Smooth muscle cell (in vitro differentiated cells): ENCODE measurements at regions not wholly inside any gene's neighbourhood (a gene's known extent, or its start where the extent isn't known, plus 50 kb on each side); places are given as distances from the start of the nearest gene placed in this dataset.

Experiments used
- DNase-seq: peaks from one replicate; lab custom pipeline; 2025; ENCODE audit not compliant: unreplicated experiment; lab: John Stamatoyannopoulos, UW
- H2AFZ ChIP-seq: fragments of 200-600 bp; sonication (generic); 2 replicates; pipeline ENCODE4 v1.6.0; 2016; ENCODE audit warnings: antibody characterized with exemption, low read depth, mild to moderate bottlenecking
- H3F3A ChIP-seq: fragments of 200-600 bp; sonication (generic); 2 replicates; pipeline ENCODE4 v1.6.0; 2017; ENCODE audit warnings: antibody characterized with exemption, low read depth
- H3K27ac ChIP-seq: fragments of 200-600 bp; sonication (generic); 2 replicates; pipeline ENCODE4 v1.5.1; 2016; ENCODE audit warnings: low read depth, mild to moderate bottlenecking
- H3K27me3 ChIP-seq: fragments of 200-600 bp; sonication (generic); 2 replicates; pipeline ENCODE4 v1.6.1; 2016; ENCODE audit warnings: low read depth, mild to moderate bottlenecking
- H3K36me3 ChIP-seq: fragments of 200-600 bp; sonication (generic); 2 replicates; pipeline ENCODE4 v1.5.1; 2016; ENCODE audit warnings: low read depth
- H3K4me1 ChIP-seq: fragments of 200-600 bp; sonication (generic); 2 replicates; pipeline ENCODE4 v1.5.1; 2016; ENCODE audit warnings: low read depth
- H3K4me2 ChIP-seq: fragments of 200-600 bp; sonication (generic); 2 replicates; pipeline ENCODE4 v1.6.0; 2016; ENCODE audit warnings: mild to moderate bottlenecking
- H3K4me3 ChIP-seq: fragments of 200-600 bp; sonication (generic); 2 replicates; pipeline ENCODE4 v1.5.1; 2016; ENCODE audit warnings: mild to moderate bottlenecking
- H3K79me2 ChIP-seq: fragments of 200-600 bp; sonication (generic); 2 replicates; pipeline ENCODE4 v1.6.0; 2016; ENCODE audit warnings: low read depth, mild to moderate bottlenecking
- H3K9ac ChIP-seq: fragments of 200-600 bp; sonication (generic); 2 replicates; pipeline ENCODE4 v1.6.0; 2016; ENCODE audit warnings: low read depth
- H3K9me3 ChIP-seq: fragments of 200-600 bp; sonication (generic); replicated peaks from 2 replicates; pipeline ENCODE4 v1.5.1; 2016; ENCODE audit warnings: low read depth
- H4K20me1 ChIP-seq: fragments of 200-600 bp; sonication (generic); 2 replicates; pipeline ENCODE4 v1.6.0; 2016; ENCODE audit warnings: low read depth
- WGBS: methylation state at CpG from one replicate; pipeline ENCODE4 v1.1.7; 2016; ENCODE audit warnings: low lambda C conversion rate; 5-methylcytosine and 5-hydroxymethylcytosine counted together
- TF ChIP-seq, protein P1 (sequence below): fragments of 200-600 bp; sonication (generic); IDR thresholded peaks from 2 replicates; pipeline ENCODE4 v1.5.1; 2017; ENCODE audit warnings: borderline replicate concordance, mild to moderate bottlenecking, antibody characterized with exemption; ENCODE audit not compliant: insufficient read depth, poor library complexity, severe bottlenecking

DNA sequence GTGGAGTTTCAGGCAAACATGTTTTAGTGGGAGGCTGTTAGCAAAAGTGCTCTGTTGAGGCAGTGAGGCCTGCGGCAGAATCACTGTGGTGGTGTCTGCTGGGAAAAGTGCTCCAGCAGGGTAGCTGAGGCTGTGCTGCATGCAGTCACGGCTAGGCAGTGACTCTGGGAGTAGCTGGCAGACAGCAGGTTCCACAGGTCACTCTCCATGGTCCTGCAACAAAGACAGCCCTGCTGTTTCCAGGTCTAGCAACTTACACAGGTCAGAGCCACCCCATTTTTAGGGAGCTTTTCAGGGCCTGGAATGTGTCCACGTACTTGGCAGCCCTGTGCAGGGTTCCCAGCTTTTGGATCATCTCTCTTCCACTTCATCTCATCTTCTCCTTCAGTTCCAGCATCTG lies 184.3 kb downstream of the NAA11 start:
- no peak overlapping the region for H3K27ac ChIP-seq
- H3K36me3 ChIP-seq, result no peaks in the 10 kb centered on the region
- H3K9me3 ChIP-seq, result no peaks in the 10 kb centered on the region
- 44% methylated on average over 3 of the region's 3 CpGs for WGBS
- H3K9ac ChIP-seq, result no peak overlapping the region
- H3K4me3 ChIP-seq, result no peak overlapping the region
- H3K79me2 ChIP-seq, result no peaks in the 10 kb centered on the region
- no peaks in the 10 kb centered on the region for H3K4me1 ChIP-seq
- no peak overlapping the region for H2AFZ ChIP-seq
- no peaks in the 10 kb centered on the region for H3F3A ChIP-seq
- TF ChIP-seq, protein P1, sequence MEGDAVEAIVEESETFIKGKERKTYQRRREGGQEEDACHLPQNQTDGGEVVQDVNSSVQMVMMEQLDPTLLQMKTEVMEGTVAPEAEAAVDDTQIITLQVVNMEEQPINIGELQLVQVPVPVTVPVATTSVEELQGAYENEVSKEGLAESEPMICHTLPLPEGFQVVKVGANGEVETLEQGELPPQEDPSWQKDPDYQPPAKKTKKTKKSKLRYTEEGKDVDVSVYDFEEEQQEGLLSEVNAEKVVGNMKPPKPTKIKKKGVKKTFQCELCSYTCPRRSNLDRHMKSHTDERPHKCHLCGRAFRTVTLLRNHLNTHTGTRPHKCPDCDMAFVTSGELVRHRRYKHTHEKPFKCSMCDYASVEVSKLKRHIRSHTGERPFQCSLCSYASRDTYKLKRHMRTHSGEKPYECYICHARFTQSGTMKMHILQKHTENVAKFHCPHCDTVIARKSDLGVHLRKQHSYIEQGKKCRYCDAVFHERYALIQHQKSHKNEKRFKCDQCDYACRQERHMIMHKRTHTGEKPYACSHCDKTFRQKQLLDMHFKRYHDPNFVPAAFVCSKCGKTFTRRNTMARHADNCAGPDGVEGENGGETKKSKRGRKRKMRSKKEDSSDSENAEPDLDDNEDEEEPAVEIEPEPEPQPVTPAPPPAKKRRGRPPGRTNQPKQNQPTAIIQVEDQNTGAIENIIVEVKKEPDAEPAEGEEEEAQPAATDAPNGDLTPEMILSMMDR, result no peak
- H3K27me3 ChIP-seq, result no peaks in the 10 kb centered on the region
- no peak for DNase-seq
- H3K4me2 ChIP-seq, result no peak overlapping the region
- H4K20me1 ChIP-seq, result no peaks in the 10 kb centered on the region

DNA sequence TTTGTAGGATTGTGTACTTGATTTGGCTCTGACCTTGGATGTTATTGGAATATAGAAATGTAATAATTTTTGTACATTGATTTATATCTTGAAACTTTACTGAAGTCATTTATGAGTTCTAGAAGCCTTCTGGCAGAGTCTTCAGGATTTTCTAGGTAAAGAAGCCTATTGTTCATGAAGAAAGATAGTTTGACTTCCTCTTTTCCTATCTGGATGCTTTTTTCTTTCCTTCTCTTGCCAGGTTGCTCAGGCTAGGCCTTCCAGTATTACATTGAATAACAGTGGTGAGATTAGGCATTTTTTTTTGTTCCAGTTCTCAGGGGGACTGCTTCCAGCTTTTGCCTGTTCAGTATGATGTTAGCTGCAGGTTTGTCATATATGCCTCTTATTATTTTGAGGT lies 191.1 kb downstream of the NAA11 start:
- H3K36me3 ChIP-seq, result no peaks in the 10 kb centered on the region
- H3K9me3 ChIP-seq, result no peaks in the 10 kb centered on the region
- H3K27me3 ChIP-seq, result no peaks in the 10 kb centered on the region
- H3K4me1 ChIP-seq, result no peaks in the 10 kb centered on the region
- H3F3A ChIP-seq, result no peaks in the 10 kb centered on the region
- no peak overlapping the region for H3K9ac ChIP-seq
- no peak overlapping the region for H2AFZ ChIP-seq
- no peak for DNase-seq
- no peaks in the 10 kb centered on the region for H3K79me2 ChIP-seq
- H3K4me2 ChIP-seq, result no peak overlapping the region
- TF ChIP-seq, protein P1, result no peak
- no peak overlapping the region for H3K4me3 ChIP-seq
- H4K20me1 ChIP-seq, result no peaks in the 10 kb centered on the region
- H3K27ac ChIP-seq, result no peak overlapping the region

DNA sequence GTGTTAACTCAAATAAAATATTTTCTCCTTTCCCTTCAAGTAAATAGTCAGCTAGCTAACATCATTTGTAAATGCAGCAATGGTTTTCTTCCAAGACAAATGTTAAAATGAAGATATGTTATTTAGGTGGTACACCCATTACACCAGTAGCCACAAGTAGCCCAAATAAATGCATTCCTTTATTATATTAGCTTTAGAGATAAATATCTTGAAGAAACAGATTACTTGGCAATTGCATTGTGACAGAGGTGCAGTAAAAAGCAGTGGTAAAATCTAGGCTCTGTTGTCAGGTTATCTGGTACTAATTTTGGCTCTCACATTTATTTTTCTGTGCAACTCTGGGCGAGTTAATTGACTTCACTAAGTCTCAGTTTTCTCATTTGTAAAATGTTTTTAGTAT lies 193.0 kb downstream of the NAA11 start:
- Histone ChIP-seq H3F3A (no peaks in the 10 kb centered on the region), H3K36me3 (no peaks in the 10 kb centered on the region), H3K4me2 (no peak overlapping the region), H4K20me1 (no peaks in the 10 kb centered on the region), H3K4me3 (no peak overlapping the region), H3K79me2 (no peaks in the 10 kb centered on the region), H3K27ac (no peak overlapping the region), H3K9me3 (no peaks in the 10 kb centered on the region), H2AFZ (no peak overlapping the region), H3K27me3 (no peaks in the 10 kb centered on the region), H3K4me1 (no peaks in the 10 kb centered on the region), H3K9ac (no peak overlapping the region)
- 79% methylated on average over 1 of the region's 1 CpG for WGBS
- TF ChIP-seq, protein P1, result no peak
- DNase-seq, result no peak

DNA sequence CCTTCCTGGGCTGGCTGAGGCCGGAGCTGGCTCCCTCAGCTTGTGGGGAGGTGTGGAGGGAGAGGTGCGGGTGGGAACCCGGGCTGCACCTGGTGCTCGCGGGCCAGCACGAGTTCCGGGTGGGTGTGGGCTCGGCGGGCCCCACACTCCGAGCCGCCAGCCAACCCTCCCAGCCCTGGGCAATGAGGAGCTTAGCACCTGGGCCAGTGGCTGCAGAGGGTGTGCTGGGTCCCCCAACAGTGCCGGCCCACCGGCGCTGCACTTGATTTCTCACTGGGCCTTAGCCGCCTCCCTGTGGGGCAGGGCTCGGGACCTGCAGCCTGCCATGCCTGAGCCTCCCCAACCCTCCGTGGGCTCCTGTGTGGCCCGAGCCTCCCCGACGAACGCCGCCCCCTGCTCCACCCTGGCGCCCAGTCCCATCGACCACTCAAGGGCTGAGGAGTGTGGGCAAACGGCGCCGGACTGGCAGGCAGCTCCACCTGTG lies 182.7 kb upstream of the PAQR3 start:
- WGBS, result 92% methylated on average over 12 of the region's 27 CpGs
- Histone ChIP-seq H3K4me3 (no peak overlapping the region), H3K9ac (no peak overlapping the region), H3K27ac (no peak overlapping the region), H2AFZ (no peak overlapping the region), H3K9me3 (peaks cover 8% of the 10 kb centered on the region), H3K4me1 (no peaks in the 10 kb centered on the region), H4K20me1 (no peaks in the 10 kb centered on the region), H3K36me3 (no peaks in the 10 kb centered on the region), H3K27me3 (no peaks in the 10 kb centered on the region), H3F3A (no peaks in the 10 kb centered on the region), H3K4me2 (no peak overlapping the region), H3K79me2 (no peaks in the 10 kb centered on the region)
- DNase-seq, result no peak
- TF ChIP-seq, protein P1, result no peak
